Pulmonary artery endothelial cell (primary cell): ENCODE measurements at regions not wholly inside any gene's neighbourhood (a gene's known extent, or its start where the extent isn't known, plus 50 kb on each side); places are given as distances from the start of the nearest gene placed in this dataset.

Source experiments
- DNase-seq: peaks from one replicate; pipeline ENCODE4 v3.0.0-alpha.2; 2011; ENCODE audit warnings: low read depth, low spot score

GRCh38 chr3:21142031-21142430, 609.0 kb downstream of the ZNF385D start:
- no peak for DNase-seq

- DNase-seq: no peak
Measured at GRCh38 chr3:21140785-21141184, 610.2 kb downstream of the ZNF385D start.

GRCh38 chr3:21138085-21138484, 612.9 kb downstream of the ZNF385D start:
- no peak for DNase-seq

GRCh38 chr3:21132896-21133295, 618.1 kb downstream of the ZNF385D start:
- DNase-seq: no peak

- DNase-seq: no peak
Measured at GRCh38 chr3:21120826-21121225, 630.2 kb downstream of the ZNF385D start.

GRCh38 chr3:21117370-21117769, 633.6 kb downstream of the ZNF385D start:
- no peak for DNase-seq

- DNase-seq: no peak
Measured at GRCh38 chr3:21109056-21109455, 642.0 kb downstream of the ZNF385D start.

GRCh38 chr3:21105784-21106183, 645.2 kb downstream of the ZNF385D start:
- DNase-seq: no peak

- no peak for DNase-seq
Measured at GRCh38 chr3:21100656-21101359, 650.2 kb downstream of the ZNF385D start.

GRCh38 chr3:21094686-21095085, 656.3 kb downstream of the ZNF385D start:
- DNase-seq: no peak

- DNase-seq: no peak
Measured at GRCh38 chr3:21073561-21073960, 677.4 kb downstream of the ZNF385D start.

- DNase-seq: no peak
Measured at GRCh38 chr3:21067031-21067813, 683.8 kb downstream of the ZNF385D start.

GRCh38 chr3:21062831-21063294, 688.1 kb downstream of the ZNF385D start:
- DNase-seq: no peak

GRCh38 chr3:21059404-21059803, 691.6 kb downstream of the ZNF385D start:
- no peak for DNase-seq

GRCh38 chr3:21056293-21056692, 694.7 kb downstream of the ZNF385D start:
- DNase-seq: no peak

GRCh38 chr3:21055015-21055414, 696.0 kb downstream of the ZNF385D start:
- DNase-seq: no peak

GRCh38 chr3:21054064-21054463, 696.9 kb downstream of the ZNF385D start:
- no peak for DNase-seq

GRCh38 chr3:21049334-21050062, 701.5 kb downstream of the ZNF385D start:
- DNase-seq: no peak

- DNase-seq: no peak
Measured at GRCh38 chr3:21043139-21043538, 707.9 kb downstream of the ZNF385D start.

- DNase-seq: no peak
Measured at GRCh38 chr3:21042184-21042583, 708.8 kb downstream of the ZNF385D start.

GRCh38 chr3:21041621-21042020, 709.4 kb downstream of the ZNF385D start:
- no peak for DNase-seq

- DNase-seq: no peak
Measured at GRCh38 chr3:21036888-21037287, 714.1 kb downstream of the ZNF385D start.
